ENCODE measurements at regions not wholly inside any gene's neighbourhood (a gene's known extent, or its start where the extent isn't known, plus 50 kb on each side); places are given as distances from the start of the nearest gene placed in this dataset.
"Not testable (repeated sequence)": the region's sequence is repeated elsewhere in the genome, so short reads cannot be mapped to it uniquely, and the experiment has no call there.

DNA sequence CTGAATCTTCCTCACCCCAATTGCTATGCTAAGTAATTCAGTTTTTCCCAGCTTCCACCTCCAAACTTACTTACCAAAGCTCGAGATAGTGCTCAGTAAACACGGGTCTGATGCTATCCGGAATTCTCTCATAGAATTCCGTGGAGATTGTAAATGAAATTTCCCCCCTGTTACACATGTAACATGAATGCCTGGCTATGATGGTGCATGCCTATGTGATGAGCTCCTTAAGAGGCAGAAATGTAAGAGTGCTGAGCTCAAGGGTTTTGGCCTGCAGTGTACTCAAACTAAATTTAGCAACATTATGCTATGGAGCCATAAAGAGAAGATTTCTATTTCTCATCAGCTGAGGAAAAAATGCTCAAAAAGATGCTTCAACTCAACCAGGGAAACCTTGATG is 133.4 kb upstream of the FUT9 start:
- Histone ChIP-seq H3K4me2 (ENCODE audit: low read length) (no peak overlapping the region), H3K9ac (ENCODE audit: low read length) (no peak overlapping the region), H3K9me2 (ENCODE audit: low read depth, low read length) (no peaks in the 10 kb centered on the region), H3K4me1 (ENCODE audit: insufficient read depth, low read length, severe bottlenecking) (no peaks in the 10 kb centered on the region), H3K27ac (ENCODE audit: low read depth, low read length, poor library complexity, severe bottlenecking) (no peak overlapping the region), H3F3A (ENCODE audit: insufficient read depth, low read length) (no peaks in the 10 kb centered on the region), H3K36me3 (ENCODE audit: insufficient read depth, low read length) (no peaks in the 10 kb centered on the region), H3K79me2 (ENCODE audit: insufficient read depth, low read length) (no peaks in the 10 kb centered on the region), H4K20me1 (ENCODE audit: insufficient read depth, low read length) (no peaks in the 10 kb centered on the region), H3K4me3 (ENCODE audit: low read depth, low read length, poor library complexity, severe bottlenecking) (no peak overlapping the region), H3K9me3 (ENCODE audit: low read length) (no peaks in the 10 kb centered on the region), H2AFZ (ENCODE audit: low read length) (no peak overlapping the region), H3K27me3 (ENCODE audit: insufficient read depth, low read length) (no peaks in the 10 kb centered on the region)
- TF ChIP-seq EZH2 (IDR thresholded peaks at IDR 0.05; ENCODE audit: borderline replicate concordance, low read length): no peak
- TF ChIP-seq, protein P1, sequence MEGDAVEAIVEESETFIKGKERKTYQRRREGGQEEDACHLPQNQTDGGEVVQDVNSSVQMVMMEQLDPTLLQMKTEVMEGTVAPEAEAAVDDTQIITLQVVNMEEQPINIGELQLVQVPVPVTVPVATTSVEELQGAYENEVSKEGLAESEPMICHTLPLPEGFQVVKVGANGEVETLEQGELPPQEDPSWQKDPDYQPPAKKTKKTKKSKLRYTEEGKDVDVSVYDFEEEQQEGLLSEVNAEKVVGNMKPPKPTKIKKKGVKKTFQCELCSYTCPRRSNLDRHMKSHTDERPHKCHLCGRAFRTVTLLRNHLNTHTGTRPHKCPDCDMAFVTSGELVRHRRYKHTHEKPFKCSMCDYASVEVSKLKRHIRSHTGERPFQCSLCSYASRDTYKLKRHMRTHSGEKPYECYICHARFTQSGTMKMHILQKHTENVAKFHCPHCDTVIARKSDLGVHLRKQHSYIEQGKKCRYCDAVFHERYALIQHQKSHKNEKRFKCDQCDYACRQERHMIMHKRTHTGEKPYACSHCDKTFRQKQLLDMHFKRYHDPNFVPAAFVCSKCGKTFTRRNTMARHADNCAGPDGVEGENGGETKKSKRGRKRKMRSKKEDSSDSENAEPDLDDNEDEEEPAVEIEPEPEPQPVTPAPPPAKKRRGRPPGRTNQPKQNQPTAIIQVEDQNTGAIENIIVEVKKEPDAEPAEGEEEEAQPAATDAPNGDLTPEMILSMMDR (IDR thresholded peaks at IDR 0.05; ENCODE audit: low read length): no peak

DNA sequence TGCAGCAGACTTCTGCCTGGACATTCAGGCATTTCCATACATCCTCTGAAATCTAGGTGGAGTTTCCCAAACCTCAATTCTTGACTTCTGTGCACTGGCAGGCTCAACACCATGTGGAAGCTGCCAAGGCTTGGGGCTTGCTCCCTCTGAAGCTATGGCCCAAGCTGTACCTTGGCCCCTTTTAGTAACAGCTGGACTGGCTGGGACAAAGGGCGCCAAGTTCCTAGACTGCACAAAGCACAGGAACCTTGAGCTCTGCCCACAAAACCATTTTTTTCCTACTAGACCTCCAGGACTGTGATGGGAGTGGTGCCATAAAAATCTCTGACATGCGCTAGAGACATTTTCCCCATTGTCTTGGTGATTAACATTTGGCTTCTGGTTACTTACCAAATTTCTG is 127.1 kb upstream of the FUT9 start:
- not testable (repeated sequence) for H3K9ac ChIP-seq (ENCODE audit: low read length)

DNA sequence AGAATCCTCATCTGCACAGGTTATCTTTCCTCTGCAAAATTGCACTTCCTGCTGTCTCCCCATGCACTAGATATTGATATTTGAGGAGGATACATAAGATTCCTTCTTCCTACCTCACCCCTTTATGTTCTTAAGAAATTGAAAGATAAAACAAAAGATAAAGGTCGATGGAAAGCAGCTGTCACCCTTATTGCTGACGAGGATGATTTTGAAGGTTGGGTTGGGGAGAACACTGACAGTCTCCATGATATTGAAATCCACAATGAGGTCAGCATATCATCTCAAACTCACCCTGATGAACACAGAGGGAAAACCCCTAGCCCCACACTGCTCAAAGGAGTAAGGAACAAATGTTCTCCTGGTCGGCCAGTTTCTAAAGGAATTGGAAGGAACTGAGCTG is 110.6 kb upstream of the FUT9 start:
- H3K79me2 ChIP-seq (ENCODE audit: insufficient read depth, low read length): no peaks in the 10 kb centered on the region
- no peaks in the 10 kb centered on the region for H3K4me1 ChIP-seq (ENCODE audit: insufficient read depth, low read length, severe bottlenecking)
- H3K27me3 ChIP-seq (ENCODE audit: insufficient read depth, low read length): no peaks in the 10 kb centered on the region
- no peaks in the 10 kb centered on the region for H3K36me3 ChIP-seq (ENCODE audit: insufficient read depth, low read length)
- H3K9ac ChIP-seq (ENCODE audit: low read length): no peak overlapping the region
- H2AFZ ChIP-seq (ENCODE audit: low read length): no peak overlapping the region
- no peak overlapping the region for H3K4me2 ChIP-seq (ENCODE audit: low read length)
- H3F3A ChIP-seq (ENCODE audit: insufficient read depth, low read length): no peaks in the 10 kb centered on the region
- no peak overlapping the region for H3K4me3 ChIP-seq (ENCODE audit: low read depth, low read length, poor library complexity, severe bottlenecking)
- H3K9me3 ChIP-seq (ENCODE audit: low read length): no peaks in the 10 kb centered on the region
- no peaks in the 10 kb centered on the region for H3K9me2 ChIP-seq (ENCODE audit: low read depth, low read length)
- TF ChIP-seq EZH2 (IDR thresholded peaks at IDR 0.05; ENCODE audit: borderline replicate concordance, low read length): no peak
- TF ChIP-seq, protein P1 (IDR thresholded peaks at IDR 0.05; ENCODE audit: low read length): no peak
- H3K27ac ChIP-seq (ENCODE audit: low read depth, low read length, poor library complexity, severe bottlenecking): no peak overlapping the region
- H4K20me1 ChIP-seq (ENCODE audit: insufficient read depth, low read length): no peaks in the 10 kb centered on the region

More for the DNA sequence above, 127.1 kb upstream of the FUT9 start:
- not testable (repeated sequence) for H3K4me3 ChIP-seq (ENCODE audit: low read depth, low read length, poor library complexity, severe bottlenecking); H3K9me3 ChIP-seq (ENCODE audit: low read length); H3K27me3 ChIP-seq (ENCODE audit: insufficient read depth, low read length); H3K4me1 ChIP-seq (ENCODE audit: insufficient read depth, low read length, severe bottlenecking); H3K4me2 ChIP-seq (ENCODE audit: low read length); H4K20me1 ChIP-seq (ENCODE audit: insufficient read depth, low read length); H2AFZ ChIP-seq (ENCODE audit: low read length); H3K9me2 ChIP-seq (ENCODE audit: low read depth, low read length); H3K36me3 ChIP-seq (ENCODE audit: insufficient read depth, low read length); H3F3A ChIP-seq (ENCODE audit: insufficient read depth, low read length); H3K27ac ChIP-seq (ENCODE audit: low read depth, low read length, poor library complexity, severe bottlenecking); H3K79me2 ChIP-seq (ENCODE audit: insufficient read depth, low read length)

DNA sequence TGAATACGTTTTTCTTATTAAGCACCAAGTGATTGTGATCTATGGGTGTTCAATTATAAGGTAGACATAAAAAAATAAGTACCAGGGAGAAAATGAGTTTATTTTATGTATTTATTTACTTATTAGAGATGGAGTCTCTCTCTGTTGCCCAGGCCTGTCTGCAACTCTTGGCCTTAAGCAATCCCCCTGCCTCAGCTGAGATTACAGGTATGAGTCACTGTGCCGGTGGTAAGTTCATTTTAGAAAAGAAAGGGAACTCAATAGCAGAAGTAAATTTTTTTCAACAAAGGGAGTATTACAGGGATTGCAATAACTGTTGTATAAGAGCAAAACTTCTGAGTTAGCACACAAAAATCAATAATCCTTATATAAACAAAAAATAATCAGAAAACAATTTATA is 98.7 kb upstream of the FUT9 start:
- H3K4me2 ChIP-seq (ENCODE audit: low read length): no peak overlapping the region
- H4K20me1 ChIP-seq (ENCODE audit: insufficient read depth, low read length): no peaks in the 10 kb centered on the region
- H3K4me3 ChIP-seq (ENCODE audit: low read depth, low read length, poor library complexity, severe bottlenecking): no peak overlapping the region
- no peaks in the 10 kb centered on the region for H3K9me2 ChIP-seq (ENCODE audit: low read depth, low read length)
- H3K36me3 ChIP-seq (ENCODE audit: insufficient read depth, low read length): no peaks in the 10 kb centered on the region
- H3K9me3 ChIP-seq (ENCODE audit: low read length): no peaks in the 10 kb centered on the region
- no peaks in the 10 kb centered on the region for H3K4me1 ChIP-seq (ENCODE audit: insufficient read depth, low read length, severe bottlenecking)
- no peak overlapping the region for H3K9ac ChIP-seq (ENCODE audit: low read length)
- TF ChIP-seq, protein P1 (IDR thresholded peaks at IDR 0.05; ENCODE audit: low read length): no peak
- no peak for TF ChIP-seq EZH2 (IDR thresholded peaks at IDR 0.05; ENCODE audit: borderline replicate concordance, low read length)
- H3K27me3 ChIP-seq (ENCODE audit: insufficient read depth, low read length): no peaks in the 10 kb centered on the region
- no peaks in the 10 kb centered on the region for H3K79me2 ChIP-seq (ENCODE audit: insufficient read depth, low read length)
- no peak overlapping the region for H2AFZ ChIP-seq (ENCODE audit: low read length)
- no peaks in the 10 kb centered on the region for H3F3A ChIP-seq (ENCODE audit: insufficient read depth, low read length)
- no peak overlapping the region for H3K27ac ChIP-seq (ENCODE audit: low read depth, low read length, poor library complexity, severe bottlenecking)
